ENCODE measurements at regions not wholly inside any gene's neighbourhood (a gene's known extent, or its start where the extent isn't known, plus 50 kb on each side); places are given as distances from the start of the nearest gene placed in this dataset.

- Histone ChIP-seq H3K9me1 (ENCODE audit: control insufficient read depth, extremely low read depth, insufficient read depth, low read length) (no peaks in the 10 kb centered on the region), H3K27me3 (ENCODE audit: control insufficient read depth, extremely low read depth, insufficient read depth, low read length) (peaks cover 26% of the 10 kb centered on the region), H3K4me1 (ENCODE audit: control insufficient read depth, extremely low read depth, insufficient read depth, low read length) (peaks cover 1% of the 10 kb centered on the region), H3K9me3 (ENCODE audit: control insufficient read depth, low read depth, low read length) (no peaks in the 10 kb centered on the region), H2AFZ (ENCODE audit: control insufficient read depth, low read length) (no peak overlapping the region), H3K4me3 (ENCODE audit: control insufficient read depth in 2 of 3, extremely low read depth in 1 of 3, insufficient read depth in 2 of 3, low read depth in 1 of 3, low read length in 3 of 3) (no peak overlapping the region), H3K36me3 (ENCODE audit: control insufficient read depth in 2 of 2, extremely low read depth in 1 of 2, insufficient read depth in 2 of 2, low read length in 2 of 2) (no peaks in the 10 kb centered on the region), H3K79me2 (ENCODE audit: control insufficient read depth, insufficient read depth, low read length) (no peaks in the 10 kb centered on the region), H3K9ac (ENCODE audit: control insufficient read depth, extremely low read depth, insufficient read depth, low read length) (no peak overlapping the region), H4K20me1 (ENCODE audit: control insufficient read depth, extremely low read depth, insufficient read depth, low read length) (no peaks in the 10 kb centered on the region), H3K27ac (ENCODE audit: control insufficient read depth, insufficient read depth, low read length) (no peak overlapping the region), H3K4me2 (ENCODE audit: control insufficient read depth, extremely low read depth, insufficient read depth, low read depth, low read length) (no peak overlapping the region)
- dilution Hi-C loops (cut with MboI; ENCODE audit: extremely low pct_ligation_motif_present, low sequenced_read_pairs), result no loop called here
- FAIRE-seq (no peak), DNase-seq (ENCODE audit: low read depth, low spot score) (no peak)
- TF ChIP-seq EZH2 (IDR thresholded peaks at IDR 0.05; ENCODE audit: low read length), result no peak
Measured at GRCh38 chr6:168232062-168232461, 87.5 kb downstream of the DACT2 start.

GRCh38 chr6:168231393-168231957, 88.1 kb downstream of the DACT2 start:
- H3K9me3 ChIP-seq (ENCODE audit: control insufficient read depth, low read depth, low read length), result no peaks in the 10 kb centered on the region
- H3K4me2 ChIP-seq (ENCODE audit: control insufficient read depth, extremely low read depth, insufficient read depth, low read depth, low read length), result no peak overlapping the region
- H3K27me3 ChIP-seq (ENCODE audit: control insufficient read depth, extremely low read depth, insufficient read depth, low read length), result peaks cover 26% of the 10 kb centered on the region
- H3K4me3 ChIP-seq (ENCODE audit: control insufficient read depth in 2 of 3, extremely low read depth in 1 of 3, insufficient read depth in 2 of 3, low read depth in 1 of 3, low read length in 3 of 3), result no peak overlapping the region
- peaks cover 7% of the 10 kb centered on the region for H3K4me1 ChIP-seq (ENCODE audit: control insufficient read depth, extremely low read depth, insufficient read depth, low read length)
- DNase-seq (ENCODE audit: low read depth, low spot score), result no peak
- no peaks in the 10 kb centered on the region for H3K9me1 ChIP-seq (ENCODE audit: control insufficient read depth, extremely low read depth, insufficient read depth, low read length)
- H3K36me3 ChIP-seq (ENCODE audit: control insufficient read depth in 2 of 2, extremely low read depth in 1 of 2, insufficient read depth in 2 of 2, low read length in 2 of 2), result no peaks in the 10 kb centered on the region
- no peak overlapping the region for H2AFZ ChIP-seq (ENCODE audit: control insufficient read depth, low read length)
- no peaks in the 10 kb centered on the region for H3K79me2 ChIP-seq (ENCODE audit: control insufficient read depth, insufficient read depth, low read length)
- TF ChIP-seq CTCF (optimal IDR thresholded peaks at IDR 0.05 in 1 of 3, IDR thresholded peaks at IDR 0.05 in 1 of 3, conservative IDR thresholded peaks at IDR 0.05 in 1 of 3; ENCODE audit: extremely low read depth in 1 of 3, insufficient read depth in 2 of 3, low read length in 3 of 3), result no peak
- no peak for TF ChIP-seq EZH2 (IDR thresholded peaks at IDR 0.05; ENCODE audit: low read length)
- H4K20me1 ChIP-seq (ENCODE audit: control insufficient read depth, extremely low read depth, insufficient read depth, low read length), result no peaks in the 10 kb centered on the region
- FAIRE-seq, result no peak
- no peak overlapping the region for H3K9ac ChIP-seq (ENCODE audit: control insufficient read depth, extremely low read depth, insufficient read depth, low read length)
- no peak overlapping the region for H3K27ac ChIP-seq (ENCODE audit: control insufficient read depth, insufficient read depth, low read length)
- dilution Hi-C loops (cut with MboI; ENCODE audit: extremely low pct_ligation_motif_present, low sequenced_read_pairs), result no loop called here

- no peaks in the 10 kb centered on the region for H3K36me3 ChIP-seq (ENCODE audit: control insufficient read depth in 2 of 2, extremely low read depth in 1 of 2, insufficient read depth in 2 of 2, low read length in 2 of 2)
- H3K9me1 ChIP-seq (ENCODE audit: control insufficient read depth, extremely low read depth, insufficient read depth, low read length), result no peaks in the 10 kb centered on the region
- no peak overlapping the region for H3K27ac ChIP-seq (ENCODE audit: control insufficient read depth, insufficient read depth, low read length)
- no peaks in the 10 kb centered on the region for H4K20me1 ChIP-seq (ENCODE audit: control insufficient read depth, extremely low read depth, insufficient read depth, low read length)
- no peaks in the 10 kb centered on the region for H3K9me3 ChIP-seq (ENCODE audit: control insufficient read depth, low read depth, low read length)
- peaks cover 37% of the 10 kb centered on the region for H3K27me3 ChIP-seq (ENCODE audit: control insufficient read depth, extremely low read depth, insufficient read depth, low read length)
- H3K79me2 ChIP-seq (ENCODE audit: control insufficient read depth, insufficient read depth, low read length), result no peaks in the 10 kb centered on the region
- H2AFZ ChIP-seq (ENCODE audit: control insufficient read depth, low read length), result no peak overlapping the region
- H3K4me2 ChIP-seq (ENCODE audit: control insufficient read depth, extremely low read depth, insufficient read depth, low read depth, low read length), result no peak overlapping the region
- dilution Hi-C loops (cut with MboI; ENCODE audit: extremely low pct_ligation_motif_present, low sequenced_read_pairs), result no loop called here
- H3K4me3 ChIP-seq (ENCODE audit: control insufficient read depth in 2 of 3, extremely low read depth in 1 of 3, insufficient read depth in 2 of 3, low read depth in 1 of 3, low read length in 3 of 3), result no peak overlapping the region
- DNase-seq (ENCODE audit: low read depth, low spot score), result no peak
- H3K4me1 ChIP-seq (ENCODE audit: control insufficient read depth, extremely low read depth, insufficient read depth, low read length), result peaks cover 13% of the 10 kb centered on the region
- TF ChIP-seq EZH2 (IDR thresholded peaks at IDR 0.05; ENCODE audit: low read length), result no peak
- no peak for TF ChIP-seq CTCF (optimal IDR thresholded peaks at IDR 0.05 in 1 of 3, IDR thresholded peaks at IDR 0.05 in 1 of 3, conservative IDR thresholded peaks at IDR 0.05 in 1 of 3; ENCODE audit: extremely low read depth in 1 of 3, insufficient read depth in 2 of 3, low read length in 3 of 3)
- no peak for FAIRE-seq
- H3K9ac ChIP-seq (ENCODE audit: control insufficient read depth, extremely low read depth, insufficient read depth, low read length), result no peak overlapping the region
Measured at GRCh38 chr6:168229368-168229752, 90.2 kb downstream of the DACT2 start.
